ENCODE measurements at regions not wholly inside any gene's neighbourhood (a gene's known extent, or its start where the extent isn't known, plus 50 kb on each side); places are given as distances from the start of the nearest gene placed in this dataset.

GRCh38 chr3:127443581-127444375 is 146.8 kb downstream of the TPRA1 start:
- peak in 2 of 5 donors; percentile 7 for DNase-seq
- H3K4me3 ChIP-seq: no peak overlapping the region
- no peaks in the 10 kb centered on the region for H3K9me3 ChIP-seq
- no peaks in the 10 kb centered on the region for H3K36me3 ChIP-seq
- H3K27ac ChIP-seq: no peak overlapping the region
- H3K27me3 ChIP-seq: no peaks in the 10 kb centered on the region
- WGBS, 3 donors: 85 to 93% (median 89%) methylated on average over 15 of the region's 15 CpGs
- intact Hi-C loops (cut with DNase I): no loop called here
- TF ChIP-seq EP300 (IDR thresholded peaks at IDR 0.05) (no peak), POLR2A (IDR thresholded peaks at IDR 0.05) (no peak), CTCF (IDR thresholded peaks at IDR 0.05) (no peak)
- H3K4me1 ChIP-seq (ENCODE audit: insufficient read depth): no peaks in the 10 kb centered on the region

GRCh38 chr3:127442506-127442905 is 148.0 kb downstream of the TPRA1 start:
- Histone ChIP-seq H3K27ac (no peak overlapping the region), H3K9me3 (no peaks in the 10 kb centered on the region), H3K27me3 (no peaks in the 10 kb centered on the region), H3K4me3 (no peak overlapping the region), H3K4me1 (ENCODE audit: insufficient read depth) (no peaks in the 10 kb centered on the region), H3K36me3 (no peaks in the 10 kb centered on the region)
- TF ChIP-seq EP300 (IDR thresholded peaks at IDR 0.05) (no peak), CTCF (IDR thresholded peaks at IDR 0.05) (no peak), POLR2A (IDR thresholded peaks at IDR 0.05) (no peak)
- intact Hi-C loops (cut with DNase I): no loop called here
- DNase-seq: peak in 2 of 5 donors; percentile 2 to 12
- WGBS, 3 donors: 66 to 76% (median 72%) methylated on average over 5 of the region's 5 CpGs

- Histone ChIP-seq H3K4me3 (no peak overlapping the region), H3K27me3 (no peaks in the 10 kb centered on the region), H3K27ac (no peak overlapping the region), H3K9me3 (no peaks in the 10 kb centered on the region), H3K4me1 (ENCODE audit: insufficient read depth) (no peaks in the 10 kb centered on the region), H3K36me3 (no peaks in the 10 kb centered on the region)
- intact Hi-C loops (cut with DNase I): no loop called here
- TF ChIP-seq CTCF (IDR thresholded peaks at IDR 0.05) (no peak), EP300 (IDR thresholded peaks at IDR 0.05) (no peak), POLR2A (IDR thresholded peaks at IDR 0.05) (no peak)
- DNase-seq: no peak
- 80 to 86% (median 80%) methylated on average over 9 of the region's 9 CpGs for WGBS, 3 donors
Measured at GRCh38 chr3:127441764-127442163, 148.8 kb downstream of the TPRA1 start.

- H3K36me3 ChIP-seq: no peaks in the 10 kb centered on the region
- DNase-seq: peak in 1 of 5 donors; percentile 3
- 86 to 90% (median 88%) methylated on average over 5 of the region's 5 CpGs for WGBS, 3 donors
- intact Hi-C loops (cut with DNase I): no loop called here
- no peaks in the 10 kb centered on the region for H3K9me3 ChIP-seq
- no peak for TF ChIP-seq EP300 (IDR thresholded peaks at IDR 0.05)
- TF ChIP-seq POLR2A (IDR thresholded peaks at IDR 0.05): no peak
- TF ChIP-seq CTCF (IDR thresholded peaks at IDR 0.05): no peak
- no peaks in the 10 kb centered on the region for H3K27me3 ChIP-seq
- no peak overlapping the region for H3K4me3 ChIP-seq
- H3K4me1 ChIP-seq (ENCODE audit: insufficient read depth): no peaks in the 10 kb centered on the region
- H3K27ac ChIP-seq: no peak overlapping the region
Measured at GRCh38 chr3:127440384-127440783, 150.1 kb downstream of the TPRA1 start.

All from ovary (tissue), 7 donors.